H1 (cell line): ENCODE measurements at regions not wholly inside any gene's neighbourhood (a gene's known extent, or its start where the extent isn't known, plus 50 kb on each side); places are given as distances from the start of the nearest gene placed in this dataset.

Experiments used
- CTCF ChIA-PET: fragments of 300-600 bp; sonication (Branson Sonifier 250); formaldehyde crosslinking; loops from one replicate; lab custom pipeline; 2021; ENCODE audit not compliant: partially characterized antibody; lab: Charles Lee
- POLR2A ChIA-PET: fragments of 300-600 bp; sonication (Branson Sonifier 250); formaldehyde crosslinking; loops from one replicate; lab custom pipeline; 2021; ENCODE audit warnings: inconsistent platforms; ENCODE audit not compliant: partially characterized antibody; lab: Charles Lee
- DNase-seq, 2 experiments: peaks; one replicate each; pipeline versions ENCODE4 v3.0.0 to v3.0.0-alpha.2; 2010 to 2022; ENCODE audit warnings: low spot score in 2 of 2, low read depth in 1 of 2, mixed read lengths in 1 of 2
- FAIRE-seq: peaks from 2 replicates; lab custom pipeline; 2011; peaks lifted over from hg19 to GRCh38; lab: Jason Lieb, UNC
- H2AFZ ChIP-seq: 2 replicates; pipeline ENCODE4 v1.8.1; 2012; ENCODE audit warnings: low read length, inconsistent platforms
- H2AK5ac ChIP-seq: 2 replicates; pipeline ENCODE4 v1.6.1; 2013; ENCODE audit warnings: low read depth, low read length
- H2BK120ac ChIP-seq: replicated peaks from 2 replicates; pipeline ENCODE3; 2013; ENCODE audit warnings: low read depth, low read length, inconsistent platforms
- H2BK12ac ChIP-seq: 2 replicates; pipeline ENCODE4 v1.6.1; 2013; ENCODE audit warnings: low read depth, low read length
- H2BK15ac ChIP-seq: 2 replicates; pipeline ENCODE4 v1.6.1; 2013; ENCODE audit warnings: low read length
- H2BK20ac ChIP-seq: 2 replicates; pipeline ENCODE4 v1.6.1; 2013; ENCODE audit warnings: low read length
- H2BK5ac ChIP-seq: 2 replicates; pipeline ENCODE4 v1.6.1; 2013; ENCODE audit warnings: low read depth, low read length
- H3K14ac ChIP-seq: 2 replicates; pipeline ENCODE4 v1.6.1; 2013; ENCODE audit warnings: inconsistent platforms; ENCODE audit not compliant: insufficient read length
- H3K18ac ChIP-seq: 2 replicates; pipeline ENCODE4 v1.6.1; 2013; ENCODE audit warnings: low read length; ENCODE audit errors: extremely low read depth
- H3K23ac ChIP-seq: 2 replicates; pipeline ENCODE4 v1.6.1; 2013; ENCODE audit warnings: inconsistent platforms; ENCODE audit not compliant: insufficient read length
- H3K23me2 ChIP-seq: 2 replicates; pipeline ENCODE4 v1.6.1; 2013; ENCODE audit warnings: low read depth, low read length
- H3K27ac ChIP-seq: 2 replicates; pipeline ENCODE4 v1.6.1; 2011; ENCODE audit warnings: low read depth, low read length, inconsistent platforms
- H3K27me3 ChIP-seq, 4 experiments: replicated peaks in 1 of 4; 1 replicate in 1 of 4; 2 replicates in 3 of 4; pipeline versions ENCODE4 v1.6.1 to v1.8.1; 2011 to 2013; ENCODE audit warnings: low read length in 3 of 4, mild to moderate bottlenecking in 3 of 4, inconsistent platforms in 2 of 4, mixed read lengths in 2 of 4, moderate library complexity in 1 of 4; ENCODE audit not compliant: control insufficient read depth in 3 of 4, insufficient read depth in 3 of 4; ENCODE audit errors: extremely low read depth in 1 of 4
- H3K36me3 ChIP-seq, 4 experiments: 2 replicates each; pipeline versions ENCODE4 v1.6.1 to v1.8.1; 2011 to 2013; ENCODE audit warnings: mild to moderate bottlenecking in 4 of 4, low read length in 3 of 4, moderate library complexity in 2 of 4, control low read depth in 1 of 4, inconsistent platforms in 1 of 4; ENCODE audit not compliant: insufficient read depth in 4 of 4, control insufficient read depth in 2 of 4
- H3K4ac ChIP-seq: replicated peaks from 2 replicates; pipeline ENCODE3; 2013; ENCODE audit warnings: low read length, low read depth, mixed read lengths, inconsistent platforms; ENCODE audit not compliant: insufficient read length
- H3K4me1 ChIP-seq, 4 experiments: replicated peaks in 1 of 4; 1 replicate in 1 of 4; 2 replicates in 3 of 4; pipeline versions ENCODE4 v1.6.1 to v1.8.1; 2011 to 2013; ENCODE audit warnings: low read length in 3 of 4, inconsistent platforms in 2 of 4, mixed read lengths in 1 of 4; ENCODE audit not compliant: insufficient read depth in 4 of 4, control insufficient read depth in 3 of 4
- H3K4me2 ChIP-seq, 2 experiments: 2 replicates each; pipeline versions ENCODE4 v1.6.1 to v1.8.1; 2011 to 2013; ENCODE audit warnings: low read depth in 2 of 2, low read length in 2 of 2, control low read depth in 1 of 2, inconsistent platforms in 1 of 2, mild to moderate bottlenecking in 1 of 2; ENCODE audit not compliant: insufficient read depth in 1 of 2
- H3K4me3 ChIP-seq, 4 experiments: fragments of 200-600, 300-600 bp in 1 of 4; sonication (generic), shearing (Covaris generic), sonication (Bioruptor Twin) in 1 of 4; 2 replicates each; pipeline versions ENCODE4 v1.5.1 to v1.8.1; 2011 to 2016; ENCODE audit warnings: low read length in 4 of 4, low read depth in 3 of 4, control low read depth in 2 of 4, inconsistent platforms in 2 of 4, mild to moderate bottlenecking in 2 of 4, mixed read lengths in 1 of 4, moderate library complexity in 1 of 4; ENCODE audit not compliant: insufficient read depth in 2 of 4; ENCODE audit errors: extremely low read depth in 1 of 4
- H3K56ac ChIP-seq: replicated peaks from 2 replicates; pipeline ENCODE3; 2013; ENCODE audit warnings: low read depth, mild to moderate bottlenecking, mixed read lengths, low read length, inconsistent platforms; ENCODE audit not compliant: insufficient read length
- H3K79me1 ChIP-seq: 2 replicates; pipeline ENCODE4 v1.6.1; 2013; ENCODE audit warnings: low read depth, low read length, control low read depth
- H3K79me2 ChIP-seq, 2 experiments: 2 replicates each; pipeline versions ENCODE4 v1.6.1 to v1.8.1; 2012 to 2013; ENCODE audit warnings: low read length in 2 of 2, mild to moderate bottlenecking in 2 of 2, inconsistent platforms in 1 of 2; ENCODE audit not compliant: insufficient read depth in 2 of 2, control insufficient read depth in 1 of 2
- H3K9ac ChIP-seq, 4 experiments: replicated peaks in 1 of 4; 1 replicate in 1 of 4; 2 replicates in 3 of 4; pipeline versions ENCODE4 v1.6.1 to v1.8.1; 2011 to 2013; ENCODE audit warnings: low read depth in 3 of 4, low read length in 3 of 4, control low read depth in 2 of 4, mild to moderate bottlenecking in 2 of 4, moderate library complexity in 2 of 4, inconsistent platforms in 1 of 4; ENCODE audit errors: extremely low read depth in 1 of 4
- H3K9me3 ChIP-seq, 2 experiments: 2 replicates each; pipeline versions ENCODE4 v1.6.1 to v1.8.1; 2012 to 2013; ENCODE audit warnings: mild to moderate bottlenecking in 2 of 2, moderate library complexity in 2 of 2, control low read depth in 1 of 2, inconsistent platforms in 1 of 2, low read depth in 1 of 2, low read length in 1 of 2, mixed read lengths in 1 of 2; ENCODE audit not compliant: insufficient read depth in 2 of 2
- H4K20me1 ChIP-seq, 2 experiments: replicated peaks in 1 of 2; 2 replicates each; pipeline versions ENCODE3 to v1.8.1; 2011 to 2013; ENCODE audit warnings: inconsistent platforms in 2 of 2, low read length in 2 of 2, mild to moderate bottlenecking in 1 of 2; ENCODE audit not compliant: insufficient read depth in 2 of 2, control insufficient read depth in 1 of 2
- H4K5ac ChIP-seq: 2 replicates; pipeline ENCODE4 v1.6.1; 2013; ENCODE audit warnings: low read length, low read depth, mixed read lengths, inconsistent platforms; ENCODE audit not compliant: insufficient read length
- H4K8ac ChIP-seq: 2 replicates; pipeline ENCODE4 v1.8.0; 2013; ENCODE audit warnings: mild to moderate bottlenecking, moderate library complexity, low read length, inconsistent platforms; ENCODE audit not compliant: insufficient read depth; ENCODE audit errors: extremely low read depth
- H4K91ac ChIP-seq: replicated peaks from 2 replicates; pipeline ENCODE3; 2013; ENCODE audit warnings: low read length, mixed read lengths, inconsistent platforms; ENCODE audit not compliant: insufficient read length
- EZH2 ChIP-seq: fragments of 200-600 bp; sonication (generic); IDR thresholded peaks from 2 replicates; pipeline ENCODE4 v1.7.1; 2012; ENCODE audit warnings: low read depth, mild to moderate bottlenecking, moderate library complexity, low read length, inconsistent platforms; ENCODE audit not compliant: severe bottlenecking
- GABPA ChIP-seq: IDR thresholded peaks from 2 replicates; pipeline ENCODE4 v1.6.1; 2011; ENCODE audit warnings: mild to moderate bottlenecking, low read length, moderate library complexity, borderline replicate concordance; ENCODE audit not compliant: insufficient read depth
- GTF2F1 ChIP-seq: IDR thresholded peaks from 2 replicates; pipeline ENCODE4 v1.6.1; 2012; ENCODE audit warnings: low read depth, low read length, improper control_type of control experiment, borderline replicate concordance
- KDM1A ChIP-seq: fragments of 200-600, 300-600 bp; sonication (generic); IDR thresholded peaks from 2 replicates; pipeline ENCODE4 v1.7.1; 2016; ENCODE audit warnings: mild to moderate bottlenecking, low read length, borderline replicate concordance
- KDM4A ChIP-seq: IDR thresholded peaks from one replicate; pipeline ENCODE4 v1.7.1; 2012; ENCODE audit warnings: low read depth, mild to moderate bottlenecking, moderate library complexity, low read length, inconsistent platforms; ENCODE audit not compliant: severe bottlenecking
- KDM5A ChIP-seq: fragments of 200-600 bp; IDR thresholded peaks from 2 replicates; pipeline ENCODE4 v1.7.1; 2012; ENCODE audit warnings: mild to moderate bottlenecking, low read length, inconsistent platforms, mixed read lengths
- PHF8 ChIP-seq: fragments of 200-600 bp; sonication (generic); conservative IDR thresholded peaks from 2 replicates; pipeline ENCODE4 v1.7.1; 2012; ENCODE audit warnings: low read depth, mild to moderate bottlenecking, inconsistent platforms, low read length, moderate library complexity
- RAD21 ChIP-seq, 2 experiments: IDR thresholded peaks in 1 of 2; conservative IDR thresholded peaks in 1 of 2; 2 replicates each; pipeline ENCODE4 v1.6.1; 2011; ENCODE audit warnings: low read depth in 2 of 2, low read length in 2 of 2, improper control_type of control experiment in 1 of 2, inconsistent platforms in 1 of 2, mild to moderate bottlenecking in 1 of 2, moderate library complexity in 1 of 2
- SAP30 ChIP-seq: fragments of 300-600 bp; sonication (generic); IDR thresholded peaks from 2 replicates; pipeline ENCODE4 v1.7.1; 2012; ENCODE audit warnings: low read length, moderate library complexity, mild to moderate bottlenecking, inconsistent platforms; ENCODE audit not compliant: insufficient read depth, insufficient replicate concordance
- SP2 ChIP-seq: IDR thresholded peaks from 2 replicates; pipeline ENCODE4 v1.6.1; 2012; ENCODE audit warnings: mild to moderate bottlenecking, low read length, inconsistent platforms
- TAF7 ChIP-seq: optimal IDR thresholded peaks from 2 replicates; pipeline ENCODE3; 2011; ENCODE audit warnings: low read depth, mild to moderate bottlenecking, inconsistent platforms, low read length, moderate library complexity, borderline replicate concordance
- TEAD4 ChIP-seq: IDR thresholded peaks from 2 replicates; pipeline ENCODE4 v1.6.1; 2012; ENCODE audit warnings: low read depth, low read length, inconsistent platforms, mixed read lengths
- WGBS, 2 experiments: shearing (Covaris generic) in 1 of 2; methylation state at CpG; one replicate each; pipeline versions ENCODE4 v1.1.6 to v1.1.7; 2013 to 2015; ENCODE audit warnings: low lambda C conversion rate in 2 of 2, mixed read lengths in 2 of 2, inconsistent platforms in 1 of 2, low coverage in 1 of 2, missing lambda C conversion rate in 1 of 2; ENCODE audit not compliant: insufficient replicate concordance in 2 of 2, insufficient coverage in 1 of 2, insufficient read length in 1 of 2; ENCODE audit errors: extremely low coverage in 1 of 2, missing lambda C conversion rate in 1 of 2; 5-methylcytosine and 5-hydroxymethylcytosine counted together

- Histone ChIP-seq H2BK15ac (no peak overlapping the region), H3K4me1 (peaks cover 12 to 23% (median 13%) of the 10 kb centered on the region in 4 experiments; a peak in 6 of 7 replicates), H2BK20ac (no peak overlapping the region), H3K4me2 (no peak overlapping the region; a peak in 1 of 4 replicates), H3K9ac (no peak overlapping the region), H3K56ac (no peak overlapping the region), H3K23me2 (peaks cover 2% of the 10 kb centered on the region; the same call in 1 of the 2 replicates), H2BK120ac (no peak overlapping the region), H3K27me3 (peaks cover 8 to 31% (median 29%) of the 10 kb centered on the region in 4 experiments), H3K14ac (no peak overlapping the region), H2AFZ (no peak overlapping the region), H3K4me3 (no peak overlapping the region), H3K36me3 (no peaks in the 10 kb centered on the region), H3K9me3 (no peaks in the 10 kb centered on the region), H2BK5ac (no peak overlapping the region), H4K5ac (no peak overlapping the region), H2AK5ac (no peak overlapping the region), H4K91ac (no peak overlapping the region), H3K23ac (no peak overlapping the region), H4K20me1 (no peaks in the 10 kb centered on the region), H4K8ac (no peak overlapping the region), H3K4ac (no peak overlapping the region), H3K79me1 (no peaks in the 10 kb centered on the region), H3K18ac (no peak overlapping the region; the same call in 1 of the 2 replicates), H3K27ac (no peak overlapping the region), H2BK12ac (no peak overlapping the region), H3K79me2 (no peaks in the 10 kb centered on the region)
- no peak for TF ChIP-seq KDM1A
- no peak for TF ChIP-seq SP2
- TF ChIP-seq EZH2 = no peak
- TF ChIP-seq RAD21 (IDR thresholded peaks at IDR 0.05 in 1 of 2, conservative IDR thresholded peaks at IDR 0.05 in 1 of 2; ENCODE audit: low read depth in 2 of 2, low read length in 2 of 2) = no peak
- no peak for TF ChIP-seq TEAD4
- TF ChIP-seq KDM5A = no peak
- TF ChIP-seq KDM4A = no peak
- no peak for TF ChIP-seq PHF8
- no peak for TF ChIP-seq SAP30
- no peak for TF ChIP-seq TAF7
- TF ChIP-seq GTF2F1 = no peak
- TF ChIP-seq GABPA = no peak
- DNase-seq = no peak
- no peak for FAIRE-seq
- CTCF ChIA-PET = interaction anchor here (1.4 to 1.6 kb wide), 2 partner anchors 12 to 29 kb away, joined by 3 to 5 read pairs; no protein-coding TSS in a partner anchor
- 63% methylated on average over 1 of the region's 1 CpG; no CpG with 5 or more reads in 1 of the 2 experiments for WGBS, 2 experiments
- POLR2A ChIA-PET = no interaction called here
Observed at GRCh38 chr3:23739536-23739935, 66.2 kb upstream of the UBE2E1 start.
